ENCODE measurements at regions not wholly inside any gene's neighbourhood (a gene's known extent, or its start where the extent isn't known, plus 50 kb on each side); places are given as distances from the start of the nearest gene placed in this dataset.

GRCh38 chr3:182618981-182619591 lies 174.2 kb upstream of the ATP11B start:
- Histone ChIP-seq H3K27me3 (replicated peaks in 1 of 2; ENCODE audit: control insufficient read depth in 2 of 2, extremely low read depth in 1 of 2, insufficient read depth in 2 of 2, low read length in 1 of 2) (no peaks in the 10 kb centered on the region), H3K9me3 (no peaks in the 10 kb centered on the region), H3K27ac (ENCODE audit: low read length) (no peak overlapping the region), H3K36me3 (ENCODE audit: control insufficient read depth in 2 of 2, extremely low read depth in 1 of 2, insufficient read depth in 1 of 2, low read length in 1 of 2) (no peaks in the 10 kb centered on the region), H3K4me1 (ENCODE audit: control insufficient read depth in 1 of 2, extremely low read depth in 1 of 2, insufficient read depth in 2 of 2, low read length in 2 of 2) (no peaks in the 10 kb centered on the region), H3K4me3 (ENCODE audit: control insufficient read depth in 1 of 2, extremely low read depth in 1 of 2, low read length in 1 of 2) (no peak overlapping the region)
- POLR2A ChIA-PET, result no interaction called here
- 63% methylated on average over 2 of the region's 9 CpGs for WGBS (ENCODE audit: insufficient coverage)
- Mint-ChIP-seq H3K27ac (no peak overlapping the region), H3K4me1 (no peaks in the 10 kb centered on the region), H3K4me3 (no peak overlapping the region), H3K27me3 (peaks cover 9 to 17% of the 10 kb centered on the region in 2 donors), H3K36me3 (no peaks in the 10 kb centered on the region), H3K9me3 (no peaks in the 10 kb centered on the region)
- ATAC-seq (replicated peaks in 1 of 4), result no peak
- CTCF ChIA-PET, result no interaction called here
- no peak for DNase-seq

- no peak for ATAC-seq (replicated peaks in 1 of 4)
- H3K27ac Mint-ChIP-seq, result no peak overlapping the region
- CTCF ChIA-PET, result interaction anchor here in 1 of 2 donors (0.6 kb wide), 1 partner anchor 475 kb away, joined by 4 read pairs; no protein-coding TSS in a partner anchor
- POLR2A ChIA-PET, result interaction anchor here in 1 of 2 donors (0.6 kb wide), 1 partner anchor 34 kb away, joined by 7 read pairs; no protein-coding TSS in a partner anchor
- Histone ChIP-seq H3K4me1 (ENCODE audit: control insufficient read depth in 1 of 2, extremely low read depth in 1 of 2, insufficient read depth in 2 of 2, low read length in 2 of 2) (no peaks in the 10 kb centered on the region), H3K36me3 (ENCODE audit: control insufficient read depth in 2 of 2, extremely low read depth in 1 of 2, insufficient read depth in 1 of 2, low read length in 1 of 2) (no peaks in the 10 kb centered on the region), H3K4me3 (ENCODE audit: control insufficient read depth in 1 of 2, extremely low read depth in 1 of 2, low read length in 1 of 2) (no peak overlapping the region), H3K9me3 (no peaks in the 10 kb centered on the region), H3K27me3 (replicated peaks in 1 of 2; ENCODE audit: control insufficient read depth in 2 of 2, extremely low read depth in 1 of 2, insufficient read depth in 2 of 2, low read length in 1 of 2) (no peaks in the 10 kb centered on the region), H3K27ac (ENCODE audit: low read length) (no peak overlapping the region)
- H3K27me3 Mint-ChIP-seq, result peaks cover 9 to 22% of the 10 kb centered on the region in 2 donors
- DNase-seq, result no peak
- H3K9me3 Mint-ChIP-seq, result no peaks in the 10 kb centered on the region
- no peaks in the 10 kb centered on the region for H3K36me3 Mint-ChIP-seq
- no peaks in the 10 kb centered on the region for H3K4me1 Mint-ChIP-seq
- no peak overlapping the region for H3K4me3 Mint-ChIP-seq
Measured at GRCh38 chr3:182620723-182621434, 172.4 kb upstream of the ATP11B start.

GRCh38 chr3:182621435-182622240 lies 171.7 kb upstream of the ATP11B start:
- no CpG with 5 or more reads among the region's 4 CpGs for WGBS (ENCODE audit: insufficient coverage)
- CTCF ChIA-PET, result no interaction called here
- H3K9me3 ChIP-seq, result no peaks in the 10 kb centered on the region

GRCh38 chr3:182622241-182622545 lies 171.1 kb upstream of the ATP11B start:
- Mint-ChIP-seq H3K36me3 (no peaks in the 10 kb centered on the region), H3K9me3 (no peaks in the 10 kb centered on the region), H3K4me3 (no peak overlapping the region), H3K27me3 (peaks cover 9 to 15% of the 10 kb centered on the region in 2 donors), H3K4me1 (no peaks in the 10 kb centered on the region), H3K27ac (no peak overlapping the region)
- Histone ChIP-seq H3K36me3 (ENCODE audit: control insufficient read depth in 2 of 2, extremely low read depth in 1 of 2, insufficient read depth in 1 of 2, low read length in 1 of 2) (no peaks in the 10 kb centered on the region), H3K9me3 (no peaks in the 10 kb centered on the region), H3K27me3 (replicated peaks in 1 of 2; ENCODE audit: control insufficient read depth in 2 of 2, extremely low read depth in 1 of 2, insufficient read depth in 2 of 2, low read length in 1 of 2) (no peaks in the 10 kb centered on the region), H3K27ac (ENCODE audit: low read length) (no peak overlapping the region), H3K4me1 (ENCODE audit: control insufficient read depth in 1 of 2, extremely low read depth in 1 of 2, insufficient read depth in 2 of 2, low read length in 2 of 2) (no peaks in the 10 kb centered on the region), H3K4me3 (ENCODE audit: control insufficient read depth in 1 of 2, extremely low read depth in 1 of 2, low read length in 1 of 2) (no peak overlapping the region)
- POLR2A ChIA-PET, result no interaction called here
- DNase-seq (no peak), ATAC-seq (replicated peaks in 1 of 4) (no peak)
- CTCF ChIA-PET, result no interaction called here

More at GRCh38 chr3:182621435-182622240, 171.7 kb upstream of the ATP11B start:
- Mint-ChIP-seq H3K4me1 (no peaks in the 10 kb centered on the region), H3K36me3 (no peaks in the 10 kb centered on the region), H3K27me3 (peaks cover 9 to 20% of the 10 kb centered on the region in 2 donors), H3K27ac (no peak overlapping the region), H3K9me3 (no peaks in the 10 kb centered on the region), H3K4me3 (no peak overlapping the region)
- Histone ChIP-seq H3K4me3 (ENCODE audit: control insufficient read depth in 1 of 2, extremely low read depth in 1 of 2, low read length in 1 of 2) (no peak overlapping the region), H3K27ac (ENCODE audit: low read length) (no peak overlapping the region), H3K4me1 (ENCODE audit: control insufficient read depth in 1 of 2, extremely low read depth in 1 of 2, insufficient read depth in 2 of 2, low read length in 2 of 2) (no peaks in the 10 kb centered on the region), H3K27me3 (replicated peaks in 1 of 2; ENCODE audit: control insufficient read depth in 2 of 2, extremely low read depth in 1 of 2, insufficient read depth in 2 of 2, low read length in 1 of 2) (no peaks in the 10 kb centered on the region), H3K36me3 (ENCODE audit: control insufficient read depth in 2 of 2, extremely low read depth in 1 of 2, insufficient read depth in 1 of 2, low read length in 1 of 2) (no peaks in the 10 kb centered on the region)
- DNase-seq (no peak), ATAC-seq (replicated peaks in 1 of 4) (no peak)
- POLR2A ChIA-PET, result interaction anchor here in 1 of 2 donors (0.6 kb wide), 1 partner anchor 33 kb away, joined by 7 read pairs; no protein-coding TSS in a partner anchor

- no peak overlapping the region for H3K4me3 Mint-ChIP-seq
- Histone ChIP-seq H3K9me3 (no peaks in the 10 kb centered on the region), H3K27ac (ENCODE audit: low read length) (no peak overlapping the region), H3K36me3 (ENCODE audit: control insufficient read depth in 2 of 2, extremely low read depth in 1 of 2, insufficient read depth in 1 of 2, low read length in 1 of 2) (no peaks in the 10 kb centered on the region), H3K4me1 (ENCODE audit: control insufficient read depth in 1 of 2, extremely low read depth in 1 of 2, insufficient read depth in 2 of 2, low read length in 2 of 2) (no peaks in the 10 kb centered on the region), H3K4me3 (ENCODE audit: control insufficient read depth in 1 of 2, extremely low read depth in 1 of 2, low read length in 1 of 2) (no peak overlapping the region), H3K27me3 (replicated peaks in 1 of 2; ENCODE audit: control insufficient read depth in 2 of 2, extremely low read depth in 1 of 2, insufficient read depth in 2 of 2, low read length in 1 of 2) (no peaks in the 10 kb centered on the region)
- no peaks in the 10 kb centered on the region for H3K36me3 Mint-ChIP-seq
- ChIA-PET CTCF (interaction anchor here (0.6 to 0.7 kb wide), 2 partner anchors 125 to 227 kb away, joined by 3 to 6 read pairs; no protein-coding TSS in a partner anchor), POLR2A (no interaction called here)
- no peaks in the 10 kb centered on the region for H3K9me3 Mint-ChIP-seq
- DNase-seq (no peak), ATAC-seq (replicated peaks in 1 of 4) (no peak)
- H3K27ac Mint-ChIP-seq, result no peak overlapping the region
- WGBS (ENCODE audit: insufficient coverage), result 0% methylated on average over 1 of the region's 4 CpGs
- peaks cover 2 to 13% of the 10 kb centered on the region in 2 donors for H3K27me3 Mint-ChIP-seq
- H3K4me1 Mint-ChIP-seq, result no peaks in the 10 kb centered on the region
Measured at GRCh38 chr3:182626484-182627467, 166.5 kb upstream of the ATP11B start.

- Mint-ChIP-seq H3K36me3 (no peaks in the 10 kb centered on the region), H3K4me3 (no peak overlapping the region), H3K27me3 (peaks cover 2 to 13% of the 10 kb centered on the region in 2 donors), H3K9me3 (no peaks in the 10 kb centered on the region), H3K4me1 (no peaks in the 10 kb centered on the region), H3K27ac (no peak overlapping the region)
- H3K4me1 ChIP-seq (ENCODE audit: control insufficient read depth in 1 of 2, extremely low read depth in 1 of 2, insufficient read depth in 2 of 2, low read length in 2 of 2), result no peaks in the 10 kb centered on the region
- H3K36me3 ChIP-seq (ENCODE audit: control insufficient read depth in 2 of 2, extremely low read depth in 1 of 2, insufficient read depth in 1 of 2, low read length in 1 of 2), result no peaks in the 10 kb centered on the region
- DNase-seq (no peak), ATAC-seq (replicated peaks in 1 of 4) (no peak)
- ChIA-PET POLR2A (no interaction called here), CTCF (no interaction called here)
- no CpG with 5 or more reads among the region's 2 CpGs for WGBS (ENCODE audit: insufficient coverage)
- H3K9me3 ChIP-seq, result no peaks in the 10 kb centered on the region
- no peak overlapping the region for H3K27ac ChIP-seq (ENCODE audit: low read length)
- H3K4me3 ChIP-seq (ENCODE audit: control insufficient read depth in 1 of 2, extremely low read depth in 1 of 2, low read length in 1 of 2), result no peak overlapping the region
- no peaks in the 10 kb centered on the region for H3K27me3 ChIP-seq (replicated peaks in 1 of 2; ENCODE audit: control insufficient read depth in 2 of 2, extremely low read depth in 1 of 2, insufficient read depth in 2 of 2, low read length in 1 of 2)
Measured at GRCh38 chr3:182628531-182628930, 164.8 kb upstream of the ATP11B start.
